IPS DF 6.9 (cell line): ENCODE measurements at regions not wholly inside any gene's neighbourhood (a gene's known extent, or its start where the extent isn't known, plus 50 kb on each side); places are given as distances from the start of the nearest gene placed in this dataset.
"Not testable (repeated sequence)": the region's sequence is repeated elsewhere in the genome, so short reads cannot be mapped to it uniquely, and the experiment has no call there.

ENCODE experiments used
- DNase-seq: peaks from one replicate; pipeline ENCODE4 v3.0.0-alpha.2; 2013; ENCODE audit warnings: low read depth, low spot score
- H3K27ac ChIP-seq: one replicate; pipeline ENCODE4 v1.5.1; 2013; ENCODE audit warnings: low read length, control low read depth
- H3K27me3 ChIP-seq: 2 replicates; pipeline ENCODE4 v1.6.1; 2013; ENCODE audit warnings: mild to moderate bottlenecking, low read length; ENCODE audit not compliant: control insufficient read depth, insufficient read depth
- H3K36me3 ChIP-seq: 2 replicates; pipeline ENCODE4 v1.6.1; 2013; ENCODE audit warnings: low read length; ENCODE audit not compliant: control insufficient read depth, insufficient read depth
- H3K4me1 ChIP-seq: 2 replicates; pipeline ENCODE4 v1.6.1; 2013; ENCODE audit warnings: low read length; ENCODE audit not compliant: control insufficient read depth, insufficient read depth
- H3K4me3 ChIP-seq: 2 replicates; pipeline ENCODE4 v1.5.1; 2013; ENCODE audit warnings: mild to moderate bottlenecking, low read length
- H3K9me3 ChIP-seq: 2 replicates; pipeline ENCODE4 v1.6.1; 2013; ENCODE audit warnings: low read length, inconsistent platforms; ENCODE audit not compliant: control insufficient read depth, insufficient read depth
- WGBS: extraction: QIAGEN DNeasy Blood & Tissue Kit; methylation state at CpG from one replicate; pipeline ENCODE4 v1.1.7; 2013; ENCODE audit warnings: mixed read lengths, missing lambda C conversion rate; ENCODE audit not compliant: insufficient read length, insufficient coverage; 5-methylcytosine and 5-hydroxymethylcytosine counted together

GRCh38 chr16:88223696-88224095 lies 159.1 kb upstream of the ZNF469 start:
- not testable (repeated sequence) for H3K4me1 ChIP-seq, DNase-seq, H3K4me3 ChIP-seq, H3K36me3 ChIP-seq, H3K9me3 ChIP-seq, H3K27ac ChIP-seq, H3K27me3 ChIP-seq
- no CpG with 5 or more reads among the region's 18 CpGs for WGBS

- H3K9me3 ChIP-seq, H3K36me3 ChIP-seq, H3K27ac ChIP-seq, DNase-seq, H3K27me3 ChIP-seq, H3K4me3 ChIP-seq, H3K4me1 ChIP-seq: not testable (repeated sequence)
- WGBS: no CpG with 5 or more reads among the region's 34 CpGs
Measured at GRCh38 chr16:88224131-88224898, 158.4 kb upstream of the ZNF469 start.

- DNase-seq, H3K4me1 ChIP-seq, H3K4me3 ChIP-seq, H3K9me3 ChIP-seq, H3K36me3 ChIP-seq, H3K27me3 ChIP-seq, H3K27ac ChIP-seq: not testable (repeated sequence)
- no CpG with 5 or more reads among the region's 10 CpGs for WGBS
Measured at GRCh38 chr16:88225640-88226230, 157.0 kb upstream of the ZNF469 start.

- H3K27ac ChIP-seq, H3K4me1 ChIP-seq, H3K27me3 ChIP-seq, H3K9me3 ChIP-seq, H3K4me3 ChIP-seq, DNase-seq, H3K36me3 ChIP-seq: not testable (repeated sequence)
- WGBS: no CpG with 5 or more reads among the region's 14 CpGs
Measured at GRCh38 chr16:88226302-88226701, 156.5 kb upstream of the ZNF469 start.

GRCh38 chr16:88227026-88227721 lies 155.6 kb upstream of the ZNF469 start:
- DNase-seq, H3K27ac ChIP-seq, H3K27me3 ChIP-seq, H3K4me3 ChIP-seq, H3K36me3 ChIP-seq, H3K4me1 ChIP-seq, H3K9me3 ChIP-seq: not testable (repeated sequence)
- no CpG with 5 or more reads among the region's 35 CpGs for WGBS

- H3K27me3 ChIP-seq, H3K9me3 ChIP-seq, DNase-seq, H3K4me3 ChIP-seq, H3K4me1 ChIP-seq, H3K27ac ChIP-seq, H3K36me3 ChIP-seq: not testable (repeated sequence)
- no CpG with 5 or more reads among the region's 36 CpGs for WGBS
Measured at GRCh38 chr16:88227722-88228482, 154.9 kb upstream of the ZNF469 start.

GRCh38 chr16:88228751-88229150 lies 154.0 kb upstream of the ZNF469 start:
- not testable (repeated sequence) for H3K9me3 ChIP-seq, H3K36me3 ChIP-seq, H3K4me1 ChIP-seq, DNase-seq, H3K27me3 ChIP-seq, H3K4me3 ChIP-seq, H3K27ac ChIP-seq
- WGBS: no CpG with 5 or more reads among the region's 8 CpGs

GRCh38 chr16:88229710-88230109 lies 153.0 kb upstream of the ZNF469 start:
- not testable (repeated sequence) for DNase-seq, H3K9me3 ChIP-seq, H3K27ac ChIP-seq, H3K4me1 ChIP-seq, H3K36me3 ChIP-seq, H3K4me3 ChIP-seq, H3K27me3 ChIP-seq
- no CpG with 5 or more reads among the region's 12 CpGs for WGBS

- not testable (repeated sequence) for H3K27ac ChIP-seq, H3K9me3 ChIP-seq, H3K4me3 ChIP-seq, H3K27me3 ChIP-seq, H3K4me1 ChIP-seq, DNase-seq, H3K36me3 ChIP-seq
- no CpG with 5 or more reads among the region's 24 CpGs for WGBS
Measured at GRCh38 chr16:88230276-88230966, 152.3 kb upstream of the ZNF469 start.
